ENCODE measurements at regions not wholly inside any gene's neighbourhood (a gene's known extent, or its start where the extent isn't known, plus 50 kb on each side); places are given as distances from the start of the nearest gene placed in this dataset.

DNA sequence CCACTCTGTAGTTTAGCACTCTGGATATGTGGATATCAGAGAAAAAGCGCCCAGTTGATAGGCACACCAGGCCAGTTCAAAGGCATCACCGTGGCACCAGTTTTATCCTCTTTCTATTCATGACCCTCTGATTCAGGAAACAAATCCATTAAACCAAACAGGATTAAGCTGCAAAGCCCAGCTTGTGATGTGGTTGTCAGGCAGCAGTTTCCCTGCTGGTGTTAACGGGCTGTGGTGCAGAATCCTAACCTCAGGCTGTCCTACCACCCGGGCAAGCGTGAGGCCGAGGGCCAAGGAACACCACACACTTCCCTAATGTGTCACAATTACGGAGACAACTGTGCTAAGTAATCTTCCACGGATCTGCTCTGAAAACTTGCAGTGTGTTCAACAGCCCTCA lies 209.1 kb downstream of the OLFM4 start:
- TF ChIP-seq, protein P1, sequence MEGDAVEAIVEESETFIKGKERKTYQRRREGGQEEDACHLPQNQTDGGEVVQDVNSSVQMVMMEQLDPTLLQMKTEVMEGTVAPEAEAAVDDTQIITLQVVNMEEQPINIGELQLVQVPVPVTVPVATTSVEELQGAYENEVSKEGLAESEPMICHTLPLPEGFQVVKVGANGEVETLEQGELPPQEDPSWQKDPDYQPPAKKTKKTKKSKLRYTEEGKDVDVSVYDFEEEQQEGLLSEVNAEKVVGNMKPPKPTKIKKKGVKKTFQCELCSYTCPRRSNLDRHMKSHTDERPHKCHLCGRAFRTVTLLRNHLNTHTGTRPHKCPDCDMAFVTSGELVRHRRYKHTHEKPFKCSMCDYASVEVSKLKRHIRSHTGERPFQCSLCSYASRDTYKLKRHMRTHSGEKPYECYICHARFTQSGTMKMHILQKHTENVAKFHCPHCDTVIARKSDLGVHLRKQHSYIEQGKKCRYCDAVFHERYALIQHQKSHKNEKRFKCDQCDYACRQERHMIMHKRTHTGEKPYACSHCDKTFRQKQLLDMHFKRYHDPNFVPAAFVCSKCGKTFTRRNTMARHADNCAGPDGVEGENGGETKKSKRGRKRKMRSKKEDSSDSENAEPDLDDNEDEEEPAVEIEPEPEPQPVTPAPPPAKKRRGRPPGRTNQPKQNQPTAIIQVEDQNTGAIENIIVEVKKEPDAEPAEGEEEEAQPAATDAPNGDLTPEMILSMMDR (optimal IDR thresholded peaks at IDR 0.05 in 1 of 3, IDR thresholded peaks at IDR 0.05 in 1 of 3, conservative IDR thresholded peaks at IDR 0.05 in 1 of 3; ENCODE audit: extremely low read depth in 1 of 3, insufficient read depth in 2 of 3, low read length in 3 of 3): no peak
- no peak for TF ChIP-seq EZH2 (IDR thresholded peaks at IDR 0.05; ENCODE audit: low read length)
